HG02973 (cell line): ENCODE measurements at regions not wholly inside any gene's neighbourhood (a gene's known extent, or its start where the extent isn't known, plus 50 kb on each side); places are given as distances from the start of the nearest gene placed in this dataset.
"Not testable (repeated sequence)": the region's sequence is repeated elsewhere in the genome, so short reads cannot be mapped to it uniquely, and the experiment has no call there.

Experiments used
- ATAC-seq: cut with Tn5 transposase; IDR thresholded peaks from one replicate; pipeline ENCODE4 v1.9.1; 2021; ENCODE audit warnings: moderate library complexity; ENCODE audit not compliant: unreplicated experiment

- ATAC-seq = no peak
Observed at GRCh38 chr10:105756386-105756785, 1115.3 kb downstream of the SORCS3 start.

DNA sequence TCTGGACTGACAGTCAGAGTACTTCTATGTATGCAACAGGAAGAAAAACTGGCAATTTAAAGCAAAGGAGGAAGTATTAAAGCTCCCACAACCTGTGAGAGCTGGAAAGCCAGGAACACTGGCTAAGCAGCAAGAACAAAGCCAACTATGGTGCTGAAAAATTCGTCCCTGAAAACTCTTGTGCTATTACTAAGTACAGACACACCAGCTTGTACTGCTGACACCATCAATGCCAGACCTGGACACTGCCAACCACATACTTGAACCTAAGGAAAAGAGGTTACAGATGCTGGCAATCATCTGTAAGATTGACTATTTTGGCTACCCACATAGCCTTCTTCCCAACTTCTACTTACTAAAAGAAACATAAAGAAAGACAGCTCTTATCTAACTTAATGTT, 1110.6 kb downstream of the SORCS3 start:
- no peak for ATAC-seq

- no peak for ATAC-seq
Observed at GRCh38 chr10:105745596-105746148, 1104.6 kb downstream of the SORCS3 start.

- no peak for ATAC-seq
Observed at GRCh38 chr10:105743343-105744056, 1102.4 kb downstream of the SORCS3 start.

GRCh38 chr10:105742923-105743322, 1101.8 kb downstream of the SORCS3 start:
- ATAC-seq = no peak

GRCh38 chr10:105742184-105742583, 1101.1 kb downstream of the SORCS3 start:
- ATAC-seq = no peak

DNA sequence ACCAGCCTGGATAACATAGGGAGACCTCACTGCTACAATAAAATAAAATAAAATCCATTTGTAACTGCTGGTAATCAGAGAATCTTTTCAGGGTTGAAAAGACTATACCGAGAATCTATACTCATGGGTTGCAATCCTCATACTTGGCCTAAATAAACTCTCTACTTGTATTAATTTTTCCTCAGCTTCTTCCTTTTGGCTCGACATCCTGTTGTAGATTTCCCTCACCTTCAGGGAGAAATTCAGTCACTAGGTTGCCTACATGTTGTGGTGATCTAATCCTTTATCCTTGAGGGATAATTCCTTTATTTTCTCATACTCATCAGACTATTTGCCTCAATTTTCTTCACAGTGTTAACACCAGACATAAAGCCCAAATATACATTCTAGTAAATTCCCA, 1093.4 kb downstream of the SORCS3 start:
- ATAC-seq = no peak

GRCh38 chr10:105733924-105734323, 1092.8 kb downstream of the SORCS3 start:
- no peak for ATAC-seq

DNA sequence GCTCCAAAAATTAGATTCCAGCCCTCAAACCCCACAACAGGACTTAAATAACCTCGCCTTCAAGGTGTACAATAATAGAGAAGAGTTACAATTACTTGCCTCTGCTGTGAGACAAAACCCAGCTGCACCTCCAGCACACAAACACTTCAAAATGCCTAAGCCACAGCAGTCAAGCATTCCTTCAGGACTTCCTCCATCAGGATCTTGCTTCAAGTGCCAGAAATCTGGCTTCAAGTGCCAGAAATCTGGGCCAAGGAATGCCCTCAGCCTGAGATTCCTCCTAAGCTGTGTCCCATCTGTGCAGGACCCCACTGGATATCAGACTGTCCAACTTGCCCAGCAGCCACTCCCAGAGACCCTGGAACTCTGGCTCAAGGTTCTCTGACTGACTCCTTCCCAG, 1088.3 kb downstream of the SORCS3 start:
- no peak for ATAC-seq

- ATAC-seq = not testable (repeated sequence)
Observed at GRCh38 chr10:105727586-105727985, 1086.5 kb downstream of the SORCS3 start.

GRCh38 chr10:105727131-105727530, 1086.0 kb downstream of the SORCS3 start:
- no peak for ATAC-seq

GRCh38 chr10:105726149-105726548, 1085.1 kb downstream of the SORCS3 start:
- no peak for ATAC-seq

DNA sequence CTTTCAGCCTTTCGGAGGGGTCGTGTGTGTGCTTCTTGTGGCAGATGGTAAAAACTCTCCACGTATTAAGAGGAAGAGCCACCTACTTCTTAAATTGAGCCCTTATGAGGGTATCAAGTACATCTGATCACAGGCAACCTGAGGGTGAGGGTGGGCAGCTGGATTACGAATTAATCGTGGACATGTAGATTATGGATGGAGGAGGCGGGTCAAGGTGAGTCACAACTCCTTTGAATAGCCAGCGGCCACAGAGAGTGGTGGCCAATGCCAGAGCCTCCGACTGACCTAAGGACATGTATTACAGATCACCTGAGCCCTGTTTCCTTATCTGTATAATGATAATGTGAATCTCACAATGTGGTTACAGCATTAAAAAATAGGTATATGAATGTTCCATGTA, 1083.9 kb downstream of the SORCS3 start:
- no peak for ATAC-seq

GRCh38 chr10:105718207-105718995, 1077.3 kb downstream of the SORCS3 start:
- ATAC-seq = no peak

- ATAC-seq = no peak
Observed at GRCh38 chr10:105714728-105715127, 1073.6 kb downstream of the SORCS3 start.

- ATAC-seq = no peak
Observed at GRCh38 chr10:105707603-105708002, 1066.5 kb downstream of the SORCS3 start.

GRCh38 chr10:105706281-105707026, 1065.4 kb downstream of the SORCS3 start:
- no peak for ATAC-seq

GRCh38 chr10:105702211-105702610, 1061.1 kb downstream of the SORCS3 start:
- no peak for ATAC-seq

DNA sequence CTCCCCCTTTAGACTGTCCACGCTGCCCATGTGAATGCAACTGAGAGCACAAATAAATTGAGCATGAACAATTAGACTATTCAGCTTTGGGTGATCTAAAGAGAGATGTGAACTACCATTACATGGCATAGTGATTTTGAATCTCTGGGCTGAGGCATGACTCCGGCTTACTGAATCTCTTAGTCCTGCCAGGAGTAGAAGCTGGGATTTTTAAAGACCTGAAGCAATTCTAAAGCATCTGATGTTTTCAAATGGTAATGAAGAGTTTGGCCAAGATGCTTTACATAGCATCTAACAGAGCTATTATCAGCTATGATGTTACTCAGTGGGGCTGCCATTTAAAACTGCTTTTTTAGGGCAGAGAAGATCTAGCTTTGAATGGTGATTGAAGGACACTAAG, 1059.1 kb downstream of the SORCS3 start:
- ATAC-seq = no peak

GRCh38 chr10:105699504-105699903, 1058.4 kb downstream of the SORCS3 start:
- ATAC-seq = no peak

DNA sequence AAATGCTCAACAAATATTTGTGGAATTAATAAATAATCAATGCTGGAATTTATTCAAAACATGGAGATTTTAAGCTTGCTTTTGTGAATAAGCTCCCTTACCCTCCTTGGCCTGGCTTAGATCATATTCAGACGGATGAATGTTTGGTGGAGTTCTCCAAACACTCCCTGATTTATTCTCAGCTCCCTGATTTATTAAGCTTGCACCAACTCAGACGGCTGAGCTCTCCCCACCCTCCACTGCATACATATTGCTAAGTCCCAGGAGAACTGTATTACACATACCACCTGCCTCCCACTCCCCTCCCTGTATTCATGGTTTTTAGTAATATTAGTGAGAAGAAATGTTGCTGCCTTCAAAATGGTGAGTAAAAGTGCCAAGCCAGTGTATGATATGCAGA, 1057.5 kb downstream of the SORCS3 start:
- ATAC-seq = no peak
